Endothelial cell (in vitro differentiated cells): ENCODE measurements at regions not wholly inside any gene's neighbourhood (a gene's known extent, or its start where the extent isn't known, plus 50 kb on each side); places are given as distances from the start of the nearest gene placed in this dataset.

Experiments
- DNase-seq: peaks from one replicate; pipeline ENCODE4 v3.0.0; 2021; ENCODE audit warnings: low spot score
- H3K27ac Mint-ChIP-seq: one replicate; pipeline ENCODE4 v1.8.0; 2021; ENCODE audit warnings: mixed read lengths, inconsistent platforms; ENCODE audit not compliant: unreplicated experiment
- H3K27me3 Mint-ChIP-seq: one replicate; pipeline ENCODE4 v1.8.0; 2021; ENCODE audit warnings: mild to moderate bottlenecking, moderate library complexity, mixed read lengths, inconsistent platforms; ENCODE audit not compliant: unreplicated experiment
- H3K36me3 Mint-ChIP-seq: one replicate; pipeline ENCODE4 v1.8.0; 2021; ENCODE audit warnings: mild to moderate bottlenecking, low read depth, mixed read lengths, inconsistent platforms; ENCODE audit not compliant: unreplicated experiment
- H3K4me1 Mint-ChIP-seq: one replicate; pipeline ENCODE4 v1.8.0; 2021; ENCODE audit warnings: mild to moderate bottlenecking, mixed read lengths, inconsistent platforms; ENCODE audit not compliant: unreplicated experiment
- H3K4me3 Mint-ChIP-seq: one replicate; pipeline ENCODE4 v1.8.0; 2021; ENCODE audit warnings: mild to moderate bottlenecking, mixed read lengths, inconsistent platforms; ENCODE audit not compliant: unreplicated experiment
- H3K9me3 Mint-ChIP-seq: one replicate; pipeline ENCODE4 v1.8.0; 2021; ENCODE audit warnings: mixed read lengths, inconsistent platforms; ENCODE audit not compliant: unreplicated experiment
- CTCF ChIP-seq: fragments of 200-600 bp; sonication (generic); IDR thresholded peaks from one replicate; pipeline ENCODE4 v1.5.0; 2021; ENCODE audit warnings: antibody characterized with exemption; ENCODE audit not compliant: unreplicated experiment

DNA sequence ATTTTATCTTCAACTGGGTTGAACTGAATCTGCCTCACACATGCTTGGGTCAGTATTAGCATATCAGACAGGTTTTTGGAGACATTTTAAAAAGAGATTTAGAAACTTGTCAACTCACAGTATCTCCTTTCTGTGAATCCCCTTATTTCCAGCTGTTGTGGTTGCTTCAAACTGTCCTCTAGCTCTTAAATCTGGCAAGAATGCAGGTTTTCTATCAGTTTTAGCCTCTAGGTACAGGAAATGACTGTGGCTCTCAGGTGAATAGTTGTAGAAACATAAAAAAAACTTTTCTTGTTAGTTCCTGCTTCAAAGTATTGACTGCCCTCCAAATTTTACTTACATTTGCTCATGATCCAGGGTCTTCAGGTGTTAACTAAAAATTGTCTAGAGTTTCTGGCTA, 495.7 kb upstream of the TMPRSS15 start:
- Mint-ChIP-seq H3K27ac (no peak overlapping the region), H3K4me1 (peaks cover 3% of the 10 kb centered on the region), H3K36me3 (no peaks in the 10 kb centered on the region), H3K9me3 (no peaks in the 10 kb centered on the region), H3K27me3 (no peaks in the 10 kb centered on the region), H3K4me3 (no peak overlapping the region)
- no peak for TF ChIP-seq CTCF
- DNase-seq = no peak

DNA sequence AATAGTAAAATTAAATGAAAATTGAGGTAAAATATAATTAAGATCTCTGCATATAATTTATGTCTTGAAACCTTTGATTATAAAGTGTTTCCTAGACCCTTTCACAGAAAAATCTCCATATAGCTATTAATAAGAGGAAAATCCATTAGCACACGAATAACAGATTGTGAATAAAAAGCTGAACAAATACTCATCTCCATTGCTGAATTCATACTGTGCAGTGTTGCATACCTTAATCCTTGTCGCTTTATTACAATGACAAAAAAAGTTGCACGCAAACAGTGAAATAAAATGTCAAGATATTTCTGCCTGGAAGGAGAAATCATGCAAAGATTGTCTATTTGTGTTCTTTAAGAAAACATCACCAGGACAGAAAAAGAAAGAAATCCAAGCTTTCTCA, 499.1 kb upstream of the TMPRSS15 start:
- TF ChIP-seq CTCF = no peak
- H3K9me3 Mint-ChIP-seq = no peaks in the 10 kb centered on the region
- H3K27ac Mint-ChIP-seq = no peak overlapping the region
- H3K36me3 Mint-ChIP-seq = no peaks in the 10 kb centered on the region
- no peak overlapping the region for H3K4me3 Mint-ChIP-seq
- H3K27me3 Mint-ChIP-seq = no peaks in the 10 kb centered on the region
- peaks cover 7% of the 10 kb centered on the region for H3K4me1 Mint-ChIP-seq
- no peak for DNase-seq

GRCh38 chr21:18907076-18907475, 503.5 kb upstream of the TMPRSS15 start:
- no peak for DNase-seq
- H3K4me3 Mint-ChIP-seq = no peak overlapping the region
- H3K9me3 Mint-ChIP-seq = no peaks in the 10 kb centered on the region
- H3K4me1 Mint-ChIP-seq = peaks cover 4% of the 10 kb centered on the region
- H3K36me3 Mint-ChIP-seq = no peaks in the 10 kb centered on the region
- H3K27me3 Mint-ChIP-seq = no peaks in the 10 kb centered on the region
- no peak overlapping the region for H3K27ac Mint-ChIP-seq
- no peak for TF ChIP-seq CTCF

DNA sequence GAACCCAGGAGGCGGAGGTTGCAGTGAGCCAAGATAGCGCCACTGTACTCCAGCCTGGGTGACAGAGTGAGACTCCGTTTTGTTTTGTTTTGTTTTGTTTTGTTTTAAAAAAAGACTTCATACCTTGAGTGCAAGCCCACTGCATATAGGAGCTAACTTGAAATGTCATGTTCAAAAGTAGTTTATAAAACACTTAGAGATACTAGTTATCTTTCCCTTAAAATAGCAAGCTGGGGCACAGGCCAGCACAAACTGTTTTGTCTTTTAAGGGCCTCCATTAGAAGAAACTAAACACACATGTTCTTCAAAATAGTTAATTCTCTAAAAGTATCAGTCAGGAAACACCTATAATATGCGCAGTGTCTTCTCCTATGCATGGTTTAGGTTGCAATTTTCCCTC, 505.1 kb upstream of the TMPRSS15 start:
- H3K27ac Mint-ChIP-seq = no peak overlapping the region
- peaks cover 4% of the 10 kb centered on the region for H3K4me1 Mint-ChIP-seq
- H3K4me3 Mint-ChIP-seq = no peak overlapping the region
- H3K36me3 Mint-ChIP-seq = no peaks in the 10 kb centered on the region
- H3K27me3 Mint-ChIP-seq = no peaks in the 10 kb centered on the region
- no peak for TF ChIP-seq CTCF
- DNase-seq = no peak
- H3K9me3 Mint-ChIP-seq = no peaks in the 10 kb centered on the region

- H3K27ac Mint-ChIP-seq = no peak overlapping the region
- H3K36me3 Mint-ChIP-seq = no peaks in the 10 kb centered on the region
- no peak for TF ChIP-seq CTCF
- H3K9me3 Mint-ChIP-seq = no peaks in the 10 kb centered on the region
- no peak overlapping the region for H3K4me3 Mint-ChIP-seq
- H3K27me3 Mint-ChIP-seq = no peaks in the 10 kb centered on the region
- DNase-seq = no peak
- no peaks in the 10 kb centered on the region for H3K4me1 Mint-ChIP-seq
Observed at GRCh38 chr21:18913914-18914313, 510.3 kb upstream of the TMPRSS15 start.
